ENCODE measurements at regions not wholly inside any gene's neighbourhood (a gene's known extent, or its start where the extent isn't known, plus 50 kb on each side); places are given as distances from the start of the nearest gene placed in this dataset.

GRCh38 chrX:22395372-22395771 lies 122.7 kb downstream of the CBLL2 start:
- no peak for DNase-seq (ENCODE audit: low read depth in 2 of 2)

DNA sequence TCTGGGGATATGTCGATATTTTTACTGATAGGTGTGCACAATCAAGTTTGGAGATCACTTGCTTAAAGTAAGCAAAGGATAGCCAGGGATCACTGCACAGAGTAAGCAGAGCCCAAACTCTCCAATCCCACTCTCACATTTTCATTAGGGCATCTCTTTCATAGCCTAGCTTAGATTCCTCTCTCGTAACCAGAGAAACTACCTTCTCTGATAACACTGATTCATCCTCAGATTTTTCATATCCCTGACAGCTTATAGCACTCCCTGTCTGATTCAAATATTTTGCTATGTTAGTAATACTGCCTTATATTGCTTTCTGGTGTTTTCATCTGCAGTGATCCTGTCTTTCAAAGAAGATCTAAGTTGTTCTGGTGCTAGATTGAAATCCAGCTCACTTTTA lies 123.7 kb downstream of the CBLL2 start:
- no peak for DNase-seq (ENCODE audit: low read depth in 2 of 2)

- no peak for DNase-seq (ENCODE audit: low read depth in 2 of 2)
Observed at GRCh38 chrX:22397566-22397965, 124.9 kb downstream of the CBLL2 start.

DNA sequence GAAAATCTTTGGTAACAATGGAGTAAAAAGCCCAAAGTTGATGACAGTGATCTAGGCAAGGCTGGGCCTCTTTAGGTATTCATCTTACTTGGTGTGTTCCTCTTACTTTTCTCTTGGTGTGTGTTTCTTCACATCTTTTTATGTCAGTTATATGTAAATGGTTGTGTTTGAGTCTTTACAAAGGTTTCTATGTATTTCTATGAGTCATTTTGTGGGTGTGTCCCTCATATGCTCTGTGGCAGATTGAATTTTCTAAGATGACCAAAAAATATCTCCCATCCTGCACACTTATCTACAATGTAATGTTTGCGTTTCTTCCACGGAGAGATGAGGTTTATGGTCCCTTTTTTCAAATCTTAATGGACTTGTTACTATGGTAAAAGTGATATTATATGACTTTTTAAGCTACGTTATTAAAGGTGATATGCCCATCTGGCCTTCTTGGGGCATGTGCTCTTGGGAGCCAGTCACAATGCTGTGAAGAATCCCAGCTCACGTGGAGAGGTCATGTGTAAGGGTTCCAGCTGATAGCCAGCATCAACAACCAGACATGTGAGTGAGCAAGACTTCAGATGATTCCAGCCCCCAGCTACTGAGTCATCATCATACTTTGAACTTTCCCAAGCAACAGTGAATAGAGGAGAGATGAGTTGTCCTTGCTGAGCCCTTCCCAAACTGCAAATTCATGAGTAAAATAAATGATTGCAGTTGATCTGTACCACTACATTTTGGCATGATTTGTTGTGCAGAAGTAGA lies 126.9 kb downstream of the CBLL2 start:
- no peak for DNase-seq (ENCODE audit: low read depth in 2 of 2)

DNA sequence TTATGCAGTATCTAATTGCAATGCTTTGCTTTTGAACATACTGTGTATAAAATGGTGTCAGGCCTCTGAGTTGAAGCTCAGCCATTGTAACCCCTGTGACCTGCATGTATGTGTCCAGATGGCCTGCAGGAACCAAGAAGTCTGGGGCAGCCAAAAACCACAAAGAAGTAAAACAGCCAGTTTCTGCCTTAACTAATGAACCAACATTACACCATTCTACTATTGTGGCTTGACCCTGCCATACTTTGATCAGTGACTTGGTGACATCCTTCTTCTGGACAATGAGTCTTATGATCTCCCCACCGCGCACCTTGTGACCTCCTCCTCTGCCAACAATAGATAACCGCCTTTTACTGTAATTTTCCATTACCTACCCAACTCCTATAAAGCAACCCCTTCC lies 131.6 kb downstream of the CBLL2 start:
- DNase-seq (ENCODE audit: low read depth in 2 of 2) = no peak

GRCh38 chrX:22406201-22406737 lies 133.6 kb downstream of the CBLL2 start:
- no peak for DNase-seq (ENCODE audit: low read depth in 2 of 2)

- DNase-seq (ENCODE audit: low read depth in 2 of 2) = no peak
Observed at GRCh38 chrX:22409418-22409817, 136.7 kb downstream of the CBLL2 start.

GRCh38 chrX:22424122-22424915 lies 151.6 kb downstream of the CBLL2 start:
- no peak for DNase-seq (ENCODE audit: low read depth in 2 of 2)

- no peak for DNase-seq (ENCODE audit: low read depth in 2 of 2)
Observed at GRCh38 chrX:22424919-22425318, 152.2 kb downstream of the CBLL2 start.

DNA sequence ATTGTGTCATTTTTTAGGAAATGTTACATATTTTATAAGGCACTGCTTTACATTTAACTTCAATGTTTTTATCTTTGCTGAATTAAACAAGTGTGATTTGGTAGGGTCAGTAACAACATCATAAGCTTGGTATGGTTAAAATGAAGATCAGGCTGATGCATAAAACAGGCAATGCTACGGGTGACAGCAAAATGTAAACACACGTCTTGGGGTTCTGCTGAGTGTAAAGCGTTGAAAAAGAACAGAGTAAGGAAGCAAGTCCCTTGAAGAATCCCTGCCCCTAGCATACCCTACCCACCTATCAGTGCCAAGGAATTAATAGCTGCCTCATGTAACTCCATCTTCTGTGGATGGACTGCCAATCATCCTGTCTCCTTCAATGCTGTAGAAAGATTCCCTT lies 157.0 kb downstream of the CBLL2 start:
- no peak for DNase-seq (ENCODE audit: low read depth in 2 of 2)

DNA sequence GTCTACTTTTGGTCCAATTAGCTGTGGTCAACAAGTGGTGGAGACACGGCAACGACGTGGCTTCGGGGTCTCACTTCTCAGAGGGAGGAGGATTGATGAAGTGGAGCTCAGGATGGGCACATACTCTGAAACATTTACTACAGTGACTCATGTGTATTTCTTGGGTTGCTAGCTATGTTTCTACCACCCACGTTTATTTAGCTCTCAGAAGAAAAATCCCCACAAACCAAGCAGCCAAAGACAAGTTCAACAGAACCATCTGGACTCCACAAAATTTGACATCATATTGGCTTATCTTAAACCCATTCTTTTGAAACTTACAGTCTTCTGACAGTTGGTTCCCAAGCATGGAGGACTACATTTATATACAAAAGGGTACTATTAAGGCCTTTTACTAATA lies 158.0 kb downstream of the CBLL2 start:
- DNase-seq (ENCODE audit: low read depth in 2 of 2) = no peak

DNA sequence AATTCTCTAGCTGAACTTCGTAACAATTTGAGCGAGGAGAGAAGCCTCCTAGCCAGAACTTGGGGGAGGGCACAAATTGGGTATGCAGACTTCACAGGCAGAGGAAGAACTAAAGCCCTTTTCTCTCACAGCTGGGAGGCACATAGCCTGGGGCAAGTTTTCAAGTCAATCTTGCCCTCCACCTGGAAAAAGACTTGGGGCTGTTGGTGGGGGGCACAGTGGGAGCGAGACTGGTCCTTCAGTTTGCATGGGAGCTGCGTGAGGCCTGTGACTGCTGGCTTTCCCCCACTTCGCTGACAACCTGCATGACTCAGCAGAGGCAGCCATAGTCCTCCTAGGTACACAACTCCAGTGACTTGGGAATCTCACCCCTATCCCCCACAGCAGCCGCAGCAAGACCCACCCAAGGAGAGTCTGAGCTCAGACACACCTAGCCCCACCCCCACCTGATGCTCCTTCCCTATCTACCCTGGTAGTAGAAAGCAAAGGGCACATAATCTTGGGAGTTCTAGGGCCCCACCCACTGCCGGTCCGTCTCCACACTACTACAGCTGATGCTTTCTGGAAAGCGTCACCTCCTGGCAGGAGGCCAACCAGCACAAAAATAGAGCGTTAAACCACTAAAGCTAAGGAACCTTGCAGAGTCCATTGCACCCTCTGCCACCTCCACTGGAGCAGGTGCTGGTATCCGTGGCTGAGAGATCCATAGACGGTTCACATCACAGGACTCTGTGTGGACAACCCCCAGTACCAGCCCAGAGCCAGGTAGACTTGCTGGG lies 160.8 kb downstream of the CBLL2 start:
- DNase-seq (ENCODE audit: low read depth in 2 of 2) = no peak

GRCh38 chrX:22445880-22446279 lies 173.2 kb downstream of the CBLL2 start:
- DNase-seq (ENCODE audit: low read depth in 2 of 2) = no peak

DNA sequence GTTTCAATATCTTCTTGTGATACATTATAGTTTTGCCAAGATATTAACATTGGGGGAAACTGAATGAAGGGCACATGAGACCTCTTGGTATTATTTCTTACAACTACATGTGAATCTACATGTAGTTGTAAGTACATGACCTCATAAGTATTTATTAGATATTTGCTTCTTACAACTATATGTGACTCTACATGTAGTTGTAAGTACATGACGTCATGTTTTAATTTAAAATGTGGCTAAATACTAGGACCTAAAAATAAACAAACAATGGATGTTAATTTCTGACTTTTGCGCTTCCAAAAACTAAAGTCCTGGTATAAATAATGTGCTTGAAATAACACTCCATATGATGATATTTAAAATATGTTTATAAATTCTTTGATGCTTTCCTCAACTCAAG lies 190.2 kb downstream of the CBLL2 start:
- DNase-seq (ENCODE audit: low read depth in 2 of 2) = no peak

GRCh38 chrX:22467571-22467970 lies 194.9 kb downstream of the CBLL2 start:
- DNase-seq (ENCODE audit: low read depth in 2 of 2) = no peak

DNA sequence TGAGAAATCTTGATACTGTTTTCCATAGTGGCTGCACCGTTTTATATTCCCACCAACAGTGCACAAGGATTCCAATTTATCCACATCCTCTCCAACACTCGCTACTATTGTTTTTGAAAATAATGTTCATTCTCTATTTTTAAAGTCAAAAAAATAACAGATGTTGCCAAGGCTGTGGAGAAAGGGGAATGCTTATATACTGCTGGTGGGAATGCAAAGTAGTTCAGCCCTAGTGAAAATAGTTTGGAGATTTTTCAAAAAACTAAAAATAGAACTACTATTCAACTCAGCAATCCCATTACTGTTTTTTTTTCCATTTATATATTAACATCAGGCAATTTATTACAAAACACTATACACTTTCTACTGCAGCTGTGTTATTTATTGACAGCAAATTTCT lies 208.7 kb downstream of the CBLL2 start:
- DNase-seq (ENCODE audit: low read depth in 2 of 2) = no peak

- DNase-seq (ENCODE audit: low read depth in 2 of 2) = no peak
Observed at GRCh38 chrX:22486296-22486695, 213.6 kb downstream of the CBLL2 start.

DNA sequence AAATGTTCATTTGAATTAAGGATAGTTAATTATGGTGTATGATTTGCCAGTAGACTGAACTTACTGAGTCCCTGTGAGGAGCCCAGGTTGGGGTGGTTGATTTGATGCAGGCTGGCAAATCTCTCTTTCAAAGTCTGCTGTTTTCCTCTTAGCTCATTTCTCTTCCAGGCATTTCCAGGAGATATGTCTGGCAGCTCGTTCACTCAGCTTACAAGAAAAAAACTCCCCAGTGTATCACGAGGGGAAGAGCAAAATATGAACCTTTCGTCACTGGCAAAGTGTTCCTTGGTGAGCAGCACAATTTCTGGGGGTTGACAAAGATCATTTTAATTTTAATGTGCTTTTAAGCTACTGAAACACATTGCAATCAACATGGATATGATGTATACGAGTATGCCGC lies 244.2 kb downstream of the CBLL2 start:
- no peak for DNase-seq (ENCODE audit: low read depth in 2 of 2)

DNA sequence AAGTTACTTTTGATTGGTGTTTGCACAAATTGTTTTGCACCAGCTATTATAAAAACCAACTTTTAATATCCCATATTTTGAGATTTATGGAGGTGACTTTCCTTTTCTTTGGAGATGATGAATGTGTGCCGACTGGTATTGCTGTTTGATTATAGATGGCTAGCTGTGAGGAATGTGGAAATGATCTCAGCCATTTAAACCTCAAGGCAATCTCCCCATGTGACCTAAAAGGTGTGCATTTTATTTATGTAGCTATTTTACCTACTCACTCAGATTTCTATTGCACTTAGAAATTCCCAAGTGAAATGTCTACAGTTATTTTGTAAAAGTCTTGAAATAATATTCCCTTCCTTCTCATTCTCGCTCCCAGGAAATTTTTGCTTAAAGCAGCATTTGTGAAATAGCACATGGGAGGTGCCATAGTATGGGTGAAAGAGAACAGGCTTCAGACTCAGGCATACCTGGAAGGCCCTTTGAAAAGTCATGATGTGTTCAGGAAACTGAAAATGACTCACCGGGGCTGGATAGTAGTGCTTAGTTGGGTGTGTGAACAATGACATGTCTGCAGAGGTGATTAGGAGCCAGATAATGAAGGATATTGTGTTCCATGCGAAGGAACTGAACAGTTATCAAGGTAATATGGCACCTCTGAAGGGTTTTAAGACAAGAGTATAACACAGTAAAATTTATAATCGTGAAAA lies 247.6 kb downstream of the CBLL2 start:
- no peak for DNase-seq (ENCODE audit: low read depth in 2 of 2)

GRCh38 chrX:22526339-22526738 lies 253.6 kb downstream of the CBLL2 start:
- DNase-seq (ENCODE audit: low read depth in 2 of 2) = no peak

DNA sequence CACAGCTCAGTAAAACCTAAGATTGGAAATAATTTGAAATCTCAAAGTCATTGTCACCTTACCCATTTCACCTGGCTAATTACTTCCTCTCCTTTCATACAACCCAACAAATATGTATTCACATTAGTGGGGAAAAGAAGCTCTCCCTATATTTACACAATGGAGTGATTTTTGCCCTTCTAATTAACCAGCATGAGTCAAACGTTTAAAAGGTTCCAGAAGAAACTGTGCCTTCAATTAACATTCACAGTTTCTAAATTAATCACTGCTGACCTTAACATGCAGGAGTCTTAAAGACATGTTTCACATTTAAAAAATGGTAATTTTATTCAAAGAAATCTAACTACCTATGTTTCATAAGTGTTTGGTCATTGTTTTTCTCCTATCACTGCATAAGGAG lies 254.6 kb downstream of the CBLL2 start:
- DNase-seq (ENCODE audit: low read depth in 2 of 2) = no peak

GRCh38 chrX:22533898-22534297 lies 261.2 kb downstream of the CBLL2 start:
- DNase-seq (ENCODE audit: low read depth in 2 of 2) = no peak

Data from stimulated activated CD4-positive, alpha-beta T cell treated with anti-CD3 and anti-CD28 coated beads, Interleukin-15, amount 100 ng/mL, for 48 hours (primary cell).